ENCODE measurements at regions not wholly inside any gene's neighbourhood (a gene's known extent, or its start where the extent isn't known, plus 50 kb on each side); places are given as distances from the start of the nearest gene placed in this dataset.
A peak's percentile ranks its signal among the peaks of the same experiment; 100 is the strongest.

GRCh38 chr6:104484626-104485025 lies 375.1 kb downstream of the HACE1 start:
- TF ChIP-seq NFIC (IDR thresholded peaks at IDR 0.05) (no peak), EP300 (IDR thresholded peaks at IDR 0.05; ENCODE audit: borderline replicate concordance) (no peak), EGR1 (IDR thresholded peaks at IDR 0.05) (no peak), CEBPB (IDR thresholded peaks at IDR 0.05) (no peak), RAD21 (IDR thresholded peaks at IDR 0.05; ENCODE audit: low read depth) (no peak), TEAD4 (IDR thresholded peaks at IDR 0.05) (no peak), FOXM1 (IDR thresholded peaks at IDR 0.05; ENCODE audit: borderline replicate concordance, low read depth) (no peak), REST (IDR thresholded peaks at IDR 0.05; ENCODE audit: low read depth) (no peak), USF1 (IDR thresholded peaks at IDR 0.05) (no peak), ZBTB7A (IDR thresholded peaks at IDR 0.05; ENCODE audit: low read depth) (no peak), YY1 (IDR thresholded peaks at IDR 0.05; ENCODE audit: low read depth) (no peak), TCF12 (IDR thresholded peaks at IDR 0.05; ENCODE audit: low read depth) (no peak), TAF1 (IDR thresholded peaks at IDR 0.05; ENCODE audit: low read depth) (no peak), CREB1 (IDR thresholded peaks at IDR 0.05; ENCODE audit: low read depth) (no peak)
- TF ChIP-seq, protein P1, sequence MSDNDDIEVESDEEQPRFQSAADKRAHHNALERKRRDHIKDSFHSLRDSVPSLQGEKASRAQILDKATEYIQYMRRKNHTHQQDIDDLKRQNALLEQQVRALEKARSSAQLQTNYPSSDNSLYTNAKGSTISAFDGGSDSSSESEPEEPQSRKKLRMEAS (IDR thresholded peaks at IDR 0.05): no peak

- no peak for TF ChIP-seq YY1 (IDR thresholded peaks at IDR 0.05; ENCODE audit: low read depth)
- no peak for TF ChIP-seq USF1 (IDR thresholded peaks at IDR 0.05)
- no peak for TF ChIP-seq TCF12 (IDR thresholded peaks at IDR 0.05; ENCODE audit: low read depth)
- no peak for TF ChIP-seq EP300 (IDR thresholded peaks at IDR 0.05; ENCODE audit: borderline replicate concordance)
- no peak for TF ChIP-seq TEAD4 (IDR thresholded peaks at IDR 0.05)
- no peak for TF ChIP-seq FOXM1 (IDR thresholded peaks at IDR 0.05; ENCODE audit: borderline replicate concordance, low read depth)
- no peak for TF ChIP-seq TAF1 (IDR thresholded peaks at IDR 0.05; ENCODE audit: low read depth)
- no peak for TF ChIP-seq ZBTB7A (IDR thresholded peaks at IDR 0.05; ENCODE audit: low read depth)
- TF ChIP-seq EGR1 (IDR thresholded peaks at IDR 0.05): no peak
- TF ChIP-seq CREB1 (IDR thresholded peaks at IDR 0.05; ENCODE audit: low read depth): no peak
- no peak for TF ChIP-seq REST (IDR thresholded peaks at IDR 0.05; ENCODE audit: low read depth)
- TF ChIP-seq, protein P1 (IDR thresholded peaks at IDR 0.05): no peak
- TF ChIP-seq CEBPB (IDR thresholded peaks at IDR 0.05): no peak
- TF ChIP-seq NFIC (IDR thresholded peaks at IDR 0.05): no peak
- TF ChIP-seq RAD21 (IDR thresholded peaks at IDR 0.05; ENCODE audit: low read depth): no peak
Measured at GRCh38 chr6:104484191-104484590, 375.5 kb downstream of the HACE1 start.

DNA sequence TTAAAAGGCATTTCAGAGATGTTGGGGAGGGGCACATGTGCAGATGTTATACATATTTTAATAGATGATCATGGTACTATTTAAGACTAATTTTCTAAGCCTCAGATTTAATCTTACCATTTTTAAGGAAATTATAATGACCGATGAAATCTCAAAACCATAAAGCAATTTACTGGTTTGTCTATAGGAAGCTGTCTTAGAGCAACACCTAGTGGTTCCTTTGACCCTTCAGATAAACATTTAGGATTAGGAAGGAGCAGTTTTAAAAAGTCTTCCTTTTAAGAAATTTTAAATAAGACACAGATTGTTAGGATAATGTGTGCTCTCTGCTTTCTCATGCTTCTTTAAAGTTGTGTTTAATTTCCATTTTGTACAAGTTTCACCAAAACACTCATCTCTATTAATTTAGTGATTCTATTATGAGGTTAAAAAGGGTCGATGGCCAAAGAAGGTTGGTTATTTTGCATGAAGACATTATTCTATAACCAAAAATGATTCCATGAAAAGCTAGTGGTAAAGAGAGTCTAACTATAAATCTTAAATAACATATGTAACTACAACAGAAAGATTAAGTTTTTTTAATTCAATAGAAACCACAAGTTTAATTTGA lies 376.4 kb downstream of the HACE1 start:
- TF ChIP-seq FOXM1 (IDR thresholded peaks at IDR 0.05; ENCODE audit: borderline replicate concordance, low read depth) (no peak), ZBTB7A (IDR thresholded peaks at IDR 0.05; ENCODE audit: low read depth) (no peak), RAD21 (IDR thresholded peaks at IDR 0.05; ENCODE audit: low read depth) (peak; percentile 46; the same call in 1 of the 2 replicates)

- no peak for TF ChIP-seq EP300 (IDR thresholded peaks at IDR 0.05; ENCODE audit: borderline replicate concordance)
- TF ChIP-seq TEAD4 (IDR thresholded peaks at IDR 0.05): no peak
- no peak for TF ChIP-seq YY1 (IDR thresholded peaks at IDR 0.05; ENCODE audit: low read depth)
- TF ChIP-seq ZBTB7A (IDR thresholded peaks at IDR 0.05; ENCODE audit: low read depth): no peak
- TF ChIP-seq USF1 (IDR thresholded peaks at IDR 0.05): no peak
- TF ChIP-seq CREB1 (IDR thresholded peaks at IDR 0.05; ENCODE audit: low read depth): no peak
- TF ChIP-seq REST (IDR thresholded peaks at IDR 0.05; ENCODE audit: low read depth): no peak
- TF ChIP-seq TCF12 (IDR thresholded peaks at IDR 0.05; ENCODE audit: low read depth): no peak
- no peak for TF ChIP-seq EGR1 (IDR thresholded peaks at IDR 0.05)
- TF ChIP-seq NFIC (IDR thresholded peaks at IDR 0.05): no peak
- TF ChIP-seq TAF1 (IDR thresholded peaks at IDR 0.05; ENCODE audit: low read depth): no peak
Measured at GRCh38 chr6:104477569-104477968, 382.1 kb downstream of the HACE1 start.

All from Ishikawa (cell line).